NCI-H146 (cell line): ENCODE measurements at regions not wholly inside any gene's neighbourhood (a gene's known extent, or its start where the extent isn't known, plus 50 kb on each side); places are given as distances from the start of the nearest gene placed in this dataset.

ENCODE experiments used
- DNase-seq: peaks from one replicate; lab custom pipeline; 2025; lab: John Stamatoyannopoulos, UW

DNA sequence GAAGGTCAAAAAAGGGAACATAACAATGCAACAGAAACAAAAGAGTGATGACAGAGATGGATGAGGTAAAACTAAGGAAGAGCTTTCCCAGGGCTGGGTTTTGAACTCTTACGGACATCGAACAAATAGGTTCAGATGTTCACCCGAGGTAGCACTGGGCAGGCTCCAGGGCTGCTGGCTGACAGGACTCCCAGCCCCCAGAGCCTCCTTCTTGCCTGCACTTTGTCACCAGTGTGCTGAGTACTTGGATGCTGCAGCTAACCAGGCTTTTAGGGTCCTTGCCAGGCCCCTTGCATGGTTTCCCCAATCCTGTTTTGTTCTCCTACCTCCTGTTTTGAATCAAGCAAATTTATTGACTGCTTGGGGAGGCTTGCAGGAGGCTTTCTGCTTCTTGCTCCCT is 322.9 kb downstream of the DYSF start:
- no peak for DNase-seq

GRCh38 chr2:71773218-71773617 is 319.9 kb downstream of the DYSF start:
- no peak for DNase-seq

DNA sequence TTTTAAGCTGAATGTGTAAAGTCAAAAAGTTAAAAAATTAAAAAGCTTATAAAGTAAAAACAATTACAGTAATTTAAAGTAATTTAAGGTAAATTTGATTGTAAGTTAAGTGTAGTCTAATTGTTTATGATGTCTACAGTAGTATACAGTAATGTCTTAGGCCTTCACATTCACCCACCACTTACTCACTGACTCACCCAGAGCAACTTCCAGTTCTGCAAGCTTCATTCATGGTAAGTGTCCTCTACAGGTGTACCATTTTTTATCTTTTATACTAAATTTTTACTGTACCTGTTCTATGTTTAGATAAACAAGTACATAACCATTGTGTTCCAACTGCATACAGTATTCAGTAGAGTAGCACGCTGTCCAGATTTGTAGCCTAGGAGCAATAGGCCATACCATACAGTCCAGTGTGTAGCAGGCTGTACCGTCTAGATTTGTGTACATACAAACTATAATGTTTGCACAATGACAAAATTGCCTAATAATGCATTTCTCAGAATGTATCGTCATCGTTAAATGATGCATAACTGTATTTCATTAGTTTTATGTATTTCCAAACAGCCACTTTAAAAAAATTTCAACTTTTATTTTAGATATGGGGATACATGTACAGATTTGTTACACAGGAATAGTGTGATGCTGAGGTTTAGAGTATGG is 319.3 kb downstream of the DYSF start:
- no peak for DNase-seq

- no peak for DNase-seq
Measured at GRCh38 chr2:71767663-71768062, 314.3 kb downstream of the DYSF start.

DNA sequence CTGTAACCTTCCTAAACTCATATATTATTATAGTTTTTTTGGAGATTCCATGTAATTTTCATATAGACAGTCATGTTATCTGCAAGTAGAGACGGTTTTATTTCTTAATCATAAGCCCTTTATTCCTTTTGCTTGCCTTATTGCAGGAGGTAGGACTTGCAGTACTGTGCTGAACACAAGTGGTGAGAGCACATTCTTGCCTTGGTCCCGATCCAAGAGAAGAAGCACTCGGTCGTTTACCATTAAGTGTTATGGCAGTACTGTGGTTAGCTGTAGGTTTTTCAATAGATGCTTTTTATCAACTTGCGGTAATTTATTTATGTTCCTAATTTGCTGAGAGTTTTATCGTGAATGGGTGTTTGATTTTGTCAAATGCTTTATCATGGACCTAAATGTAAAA is 305.7 kb downstream of the DYSF start:
- no peak for DNase-seq

DNA sequence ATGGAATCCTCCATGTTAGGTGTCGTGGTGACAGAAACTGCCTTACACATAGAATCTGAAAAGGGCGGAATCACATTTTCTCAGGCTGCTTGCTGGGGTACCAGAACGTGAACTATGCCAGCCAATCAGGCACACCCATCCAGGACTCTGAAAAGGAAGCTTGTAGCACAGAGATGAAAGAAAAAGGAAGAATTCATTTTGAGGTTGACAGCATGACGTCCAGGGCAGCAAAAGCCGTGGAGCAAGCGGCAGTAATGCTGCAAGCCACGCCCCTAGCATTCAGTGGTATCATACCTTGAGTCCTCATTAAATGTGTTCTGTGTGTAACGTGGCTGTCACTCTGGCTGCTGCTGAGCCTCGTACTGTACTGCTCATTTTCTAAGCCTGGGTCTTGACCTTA is 304.0 kb downstream of the DYSF start:
- no peak for DNase-seq

DNA sequence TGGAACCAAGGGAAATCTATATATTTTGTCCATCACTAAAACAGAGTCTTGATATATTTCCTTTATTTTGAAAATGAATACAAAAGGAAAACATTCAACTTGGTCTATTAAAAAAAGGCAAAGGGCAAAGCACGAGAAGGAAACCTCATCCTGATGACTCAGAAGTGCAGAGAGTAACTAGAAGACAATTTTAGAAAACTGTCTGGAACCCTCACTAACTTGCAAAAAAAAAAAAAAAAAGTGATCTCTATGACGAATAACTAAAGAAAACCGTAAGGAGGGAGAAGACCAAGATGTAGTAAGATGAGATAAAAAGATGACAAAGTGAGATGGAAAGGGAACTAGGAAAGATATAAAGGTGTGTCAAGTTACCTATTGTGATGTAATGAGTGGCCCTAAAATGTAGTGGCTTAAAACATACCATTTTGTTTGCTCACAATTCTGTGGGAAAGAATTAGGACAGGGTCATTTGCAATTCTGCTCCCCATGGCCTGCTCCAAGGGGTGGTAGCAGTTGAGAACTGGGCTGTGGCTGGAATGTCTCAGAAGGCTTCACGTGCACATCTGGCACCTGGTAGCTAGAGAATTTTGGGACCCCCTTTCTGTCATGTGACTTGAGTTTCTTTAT is 303.0 kb downstream of the DYSF start:
- no peak for DNase-seq

GRCh38 chr2:71751590-71751989 is 298.2 kb downstream of the DYSF start:
- DNase-seq = no peak

DNA sequence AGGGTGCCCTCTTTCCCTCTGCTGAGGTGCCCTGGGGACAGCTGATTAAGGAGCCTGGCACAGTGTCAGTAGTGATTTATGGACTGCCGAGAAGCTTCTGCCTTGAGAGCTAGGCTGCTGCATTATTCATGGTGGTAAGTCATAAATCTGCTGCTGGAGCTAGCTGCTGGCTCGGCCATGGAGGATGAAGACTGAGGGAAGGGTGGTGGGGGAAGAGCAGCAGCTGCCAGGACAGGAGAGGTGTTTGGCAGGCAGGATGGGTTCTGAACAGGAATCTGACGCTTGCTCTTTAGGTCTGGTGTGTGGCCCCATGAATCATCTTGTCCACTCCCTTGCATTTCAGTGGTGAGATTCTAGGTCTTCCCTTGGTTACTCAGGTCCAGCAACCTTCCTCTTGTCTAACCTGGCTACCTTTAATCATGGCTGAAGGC is 296.3 kb downstream of the DYSF start:
- no peak for DNase-seq

DNA sequence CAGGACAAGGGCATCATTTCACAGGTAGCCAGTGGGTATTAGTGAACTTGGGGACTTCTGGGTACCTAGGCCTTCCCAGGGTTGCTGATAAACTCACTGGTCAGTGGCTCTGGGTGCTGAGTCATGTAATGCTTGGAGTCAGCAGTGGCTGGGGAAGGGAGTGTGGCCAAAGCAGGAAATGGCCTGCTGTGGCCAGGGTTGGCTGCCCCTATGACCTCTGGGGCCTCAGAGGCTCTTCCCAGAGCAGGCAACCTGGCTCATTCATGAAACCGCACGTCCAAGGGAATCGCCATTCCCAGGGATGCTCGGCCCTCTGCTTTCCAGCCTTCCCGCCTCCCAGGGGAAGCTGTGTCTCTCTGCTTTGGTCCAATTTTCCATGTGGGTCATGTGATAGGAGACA is 294.9 kb downstream of the DYSF start:
- DNase-seq = no peak

DNA sequence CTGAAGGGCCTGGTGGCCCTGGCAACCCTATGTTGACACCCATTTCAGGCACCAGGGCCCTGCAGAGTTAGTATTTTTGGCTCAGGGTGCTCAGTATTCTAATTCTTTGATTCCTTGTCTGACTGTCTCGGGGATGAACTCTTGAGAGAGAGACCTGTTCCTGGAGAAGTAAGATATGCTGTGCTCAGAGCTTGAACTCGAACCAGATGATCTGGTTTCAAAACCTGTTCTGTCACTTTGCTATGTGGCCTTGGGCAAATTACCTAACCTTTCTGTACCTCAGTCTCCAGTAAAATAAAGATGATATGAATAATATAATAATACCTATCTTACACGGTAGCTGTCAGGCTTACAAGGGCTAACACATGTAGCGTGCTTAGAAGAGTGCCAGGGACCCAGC is 294.2 kb downstream of the DYSF start:
- no peak for DNase-seq

DNA sequence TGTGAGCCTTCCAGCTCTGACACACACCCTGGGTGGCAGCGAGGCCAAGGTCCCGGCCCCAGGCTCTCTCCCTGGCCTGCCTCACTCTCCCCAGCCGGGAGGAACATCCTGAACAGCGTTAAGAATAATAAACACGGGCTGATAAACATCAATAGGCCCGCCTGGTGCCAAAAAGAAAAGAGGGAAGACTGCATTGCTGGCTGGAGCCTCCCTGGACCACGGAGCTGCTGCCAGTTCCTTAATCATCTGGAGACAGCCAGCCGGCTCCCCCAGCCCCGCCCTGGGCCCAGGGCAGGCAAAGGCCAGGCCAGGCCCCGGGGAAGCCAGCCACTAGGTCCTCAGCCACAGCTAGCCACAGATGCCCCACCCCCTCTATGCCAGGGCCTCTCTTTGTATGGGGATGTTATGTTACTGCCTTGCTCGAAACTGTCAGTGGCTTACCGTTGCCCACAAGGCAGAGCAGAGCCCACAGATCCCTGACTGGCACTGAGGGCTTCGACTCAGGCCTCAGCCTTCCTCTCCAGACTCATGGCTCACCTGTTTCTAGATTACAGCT is 293.7 kb downstream of the DYSF start:
- DNase-seq = no peak

- no peak for DNase-seq
Measured at GRCh38 chr2:71744781-71745180, 291.4 kb downstream of the DYSF start.

- no peak for DNase-seq
Measured at GRCh38 chr2:71743995-71744675, 290.8 kb downstream of the DYSF start.

- no peak for DNase-seq
Measured at GRCh38 chr2:71742953-71743601, 289.7 kb downstream of the DYSF start.

DNA sequence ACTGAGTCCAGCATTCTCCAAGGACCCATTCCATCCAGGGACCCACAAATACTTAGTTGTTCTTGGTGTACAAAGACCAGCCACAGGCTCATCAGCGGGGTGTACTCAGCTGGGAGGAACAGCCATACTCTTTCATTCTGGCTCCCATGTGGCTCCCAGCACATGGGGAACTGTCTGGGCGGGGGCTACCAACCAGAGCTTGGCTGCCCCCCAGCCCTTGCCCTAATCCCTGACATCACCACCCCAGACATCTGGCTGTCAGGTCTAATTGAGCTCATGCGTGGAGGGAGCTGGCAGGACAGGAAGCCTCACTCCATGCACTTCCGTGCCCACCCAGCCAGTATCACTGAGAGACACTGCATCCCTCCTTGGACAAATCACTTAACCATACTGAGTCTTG is 283.6 kb downstream of the DYSF start:
- DNase-seq = no peak

DNA sequence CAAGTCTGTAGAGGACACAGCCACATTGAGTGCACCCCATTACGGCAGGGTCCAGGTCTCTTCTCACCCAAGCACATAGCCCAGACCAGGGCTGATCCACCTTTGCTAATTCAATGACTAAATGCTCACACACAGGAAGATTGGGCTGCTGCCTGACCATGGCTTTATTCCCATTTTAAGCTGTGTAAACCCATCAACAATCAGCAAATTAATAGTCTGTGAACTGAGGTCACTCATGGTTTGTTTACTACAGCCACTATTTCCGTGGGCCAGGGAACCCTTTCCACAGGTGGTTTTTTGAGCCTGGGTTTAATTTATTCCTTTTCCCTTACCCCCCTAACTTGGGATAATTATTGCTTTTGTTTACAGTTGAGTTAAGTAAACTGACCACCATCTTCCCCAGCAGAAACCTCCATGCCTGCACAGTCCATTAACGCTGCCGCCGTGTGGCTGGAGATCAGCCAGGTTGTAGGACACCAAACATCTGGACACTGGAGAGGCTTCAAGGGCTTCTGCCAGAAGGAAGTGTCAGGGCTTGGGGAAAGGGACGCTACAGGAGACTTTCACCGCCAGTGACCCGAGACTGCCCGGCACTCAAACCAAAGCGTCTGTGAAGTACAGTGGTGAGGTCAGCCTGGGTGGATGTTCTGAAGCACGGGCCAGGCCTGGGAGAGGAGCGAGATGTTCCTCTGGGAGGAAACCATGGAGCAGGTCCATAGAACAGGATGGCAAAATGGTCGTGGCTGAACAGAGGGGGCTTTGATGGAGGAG is 282.9 kb downstream of the DYSF start:
- DNase-seq = peak; percentile 49
